ENCODE measurements at regions not wholly inside any gene's neighbourhood (a gene's known extent, or its start where the extent isn't known, plus 50 kb on each side); places are given as distances from the start of the nearest gene placed in this dataset.
"Not testable (repeated sequence)": the region's sequence is repeated elsewhere in the genome, so short reads cannot be mapped to it uniquely, and the experiment has no call there.

DNA sequence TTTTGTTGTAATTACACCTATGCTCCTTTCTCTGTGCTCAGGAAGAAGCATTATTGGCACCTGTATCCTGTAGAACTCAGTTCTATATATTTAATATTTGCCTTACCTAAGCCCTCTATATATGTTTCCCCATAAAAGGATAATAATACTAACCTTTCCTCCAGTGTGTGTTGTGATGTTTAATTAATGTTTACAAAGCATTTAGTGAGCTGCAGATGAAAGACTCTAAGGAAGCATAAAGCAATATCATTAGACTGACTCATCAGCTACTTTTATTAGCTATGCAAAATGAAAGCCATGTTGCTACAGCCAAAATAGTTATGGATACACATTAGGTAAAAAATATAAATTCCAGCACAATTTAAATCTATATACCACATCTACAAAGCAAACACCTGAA is 93.6 kb upstream of the PTPN13 start:
- peak overlapping the region; percentile 98 for H3K27ac ChIP-seq

DNA sequence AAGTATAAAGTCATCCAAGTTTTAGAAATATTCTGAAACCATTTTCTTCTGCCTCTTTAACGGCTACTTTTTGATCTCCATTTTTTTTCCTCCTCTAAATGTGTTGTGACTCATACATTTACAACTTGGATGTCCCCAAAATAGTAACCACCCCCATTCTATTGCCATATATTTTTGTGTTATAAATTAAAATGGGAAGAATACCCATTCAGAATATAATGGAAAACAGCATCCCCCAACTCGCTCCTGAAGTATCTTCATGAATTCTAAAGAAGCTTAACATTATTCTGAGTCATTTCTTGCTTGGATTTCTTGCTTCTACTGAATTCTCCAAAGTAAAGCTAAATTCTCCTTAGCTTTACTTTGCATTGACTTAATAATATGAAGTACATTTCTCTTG is 92.0 kb upstream of the PTPN13 start:
- Histone ChIP-seq H3K27ac (no peak overlapping the region), H3K9ac (ENCODE audit: insufficient read length) (no peak overlapping the region), H3K4me3 (no peak overlapping the region), H3K9me3 (ENCODE audit: low read depth, low read length) (no peaks in the 10 kb centered on the region), H3K36me3 (ENCODE audit: insufficient read depth, low read length) (no peaks in the 10 kb centered on the region; the same call in 1 of the 2 replicates)
- no peak for DNase-seq (ENCODE audit: low read depth, low spot score)
- TF ChIP-seq POLR2AphosphoS5 (IDR thresholded peaks at IDR 0.05; ENCODE audit: borderline replicate concordance, low read depth, low read length) (no peak), EZH2 (IDR thresholded peaks at IDR 0.05) (no peak), FOXP2 (optimal IDR thresholded peaks at IDR 0.05; ENCODE audit: control extremely low read depth, extremely low read length, insufficient read depth) (no peak)

More for the DNA sequence above, 93.6 kb upstream of the PTPN13 start:
- TF ChIP-seq FOXP2 (optimal IDR thresholded peaks at IDR 0.05; ENCODE audit: control extremely low read depth, extremely low read length, insufficient read depth) (no peak), EZH2 (IDR thresholded peaks at IDR 0.05) (no peak), POLR2AphosphoS5 (IDR thresholded peaks at IDR 0.05; ENCODE audit: borderline replicate concordance, low read depth, low read length) (no peak)
- peak overlapping the region; percentile 58 for H3K9ac ChIP-seq (ENCODE audit: insufficient read length)
- no peaks in the 10 kb centered on the region; the same call in 1 of the 2 replicates for H3K36me3 ChIP-seq (ENCODE audit: insufficient read depth, low read length)
- DNase-seq (ENCODE audit: low read depth, low spot score) = no peak
- H3K9me3 ChIP-seq (ENCODE audit: low read depth, low read length) = no peaks in the 10 kb centered on the region
- H3K4me3 ChIP-seq = no peak overlapping the region

DNA sequence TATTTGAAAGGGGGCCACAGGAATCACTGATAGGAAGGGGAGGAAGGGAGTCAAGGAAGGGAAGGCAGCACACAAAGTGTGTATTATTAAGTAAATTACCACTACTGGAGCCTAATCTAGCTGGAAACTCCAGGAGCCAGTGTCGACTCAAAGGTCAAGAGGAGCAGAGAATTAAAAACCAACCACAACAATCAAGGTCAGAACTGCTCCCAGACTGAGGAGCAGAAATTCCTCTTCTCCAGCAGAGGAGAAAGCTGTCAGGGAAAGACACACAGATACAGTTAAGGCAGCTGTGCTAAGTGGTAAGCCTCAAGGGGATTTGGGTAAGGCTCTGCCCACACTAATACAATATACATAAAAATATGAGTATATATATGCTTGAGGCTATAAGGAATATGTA is 87.5 kb upstream of the PTPN13 start:
- peak overlapping the region; percentile 31 for H3K9ac ChIP-seq (ENCODE audit: insufficient read length)
- no peaks in the 10 kb centered on the region for H3K9me3 ChIP-seq (ENCODE audit: low read depth, low read length)
- TF ChIP-seq FOXP2 (optimal IDR thresholded peaks at IDR 0.05; ENCODE audit: control extremely low read depth, extremely low read length, insufficient read depth) (no peak), EZH2 (IDR thresholded peaks at IDR 0.05) (no peak), POLR2AphosphoS5 (IDR thresholded peaks at IDR 0.05; ENCODE audit: borderline replicate concordance, low read depth, low read length) (no peak)
- no peaks in the 10 kb centered on the region; the same call in 1 of the 2 replicates for H3K36me3 ChIP-seq (ENCODE audit: insufficient read depth, low read length)
- peak overlapping the region; percentile 86 for H3K27ac ChIP-seq
- H3K4me3 ChIP-seq = peak overlapping the region; percentile 9; the same call in 1 of the 2 replicates
- no peak for DNase-seq (ENCODE audit: low read depth, low spot score)

DNA sequence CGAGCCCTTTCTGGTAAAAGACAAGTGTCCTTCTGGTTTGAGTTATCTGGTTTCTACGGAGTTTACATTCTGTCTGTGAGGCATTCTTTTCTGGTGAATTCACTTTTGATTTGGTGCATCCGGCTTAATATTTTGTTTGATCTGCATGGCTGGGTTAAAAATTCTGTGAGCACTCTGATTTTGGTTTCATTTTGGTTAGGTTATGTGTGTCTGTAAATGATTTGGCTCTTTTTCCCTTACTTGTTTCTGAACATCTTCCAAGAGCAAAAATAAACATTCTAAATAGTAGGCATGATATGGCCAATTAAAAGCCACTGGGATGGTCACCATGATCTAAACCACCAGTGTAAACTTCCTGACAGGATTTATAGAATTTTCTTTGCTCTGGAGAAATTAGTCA is 85.7 kb upstream of the PTPN13 start:
- H3K27ac ChIP-seq = peak overlapping the region; percentile 68
- no peak for TF ChIP-seq FOXP2 (optimal IDR thresholded peaks at IDR 0.05; ENCODE audit: control extremely low read depth, extremely low read length, insufficient read depth)
- no peak for TF ChIP-seq EZH2 (IDR thresholded peaks at IDR 0.05)
- no peak for TF ChIP-seq POLR2AphosphoS5 (IDR thresholded peaks at IDR 0.05; ENCODE audit: borderline replicate concordance, low read depth, low read length)
- DNase-seq (ENCODE audit: low read depth, low spot score) = no peak
- peak overlapping the region; percentile 11 for H3K9ac ChIP-seq (ENCODE audit: insufficient read length)
- peak overlapping the region; percentile 34 for H3K4me3 ChIP-seq
- H3K9me3 ChIP-seq (ENCODE audit: low read depth, low read length) = no peaks in the 10 kb centered on the region
- H3K36me3 ChIP-seq (ENCODE audit: insufficient read depth, low read length) = no peaks in the 10 kb centered on the region

DNA sequence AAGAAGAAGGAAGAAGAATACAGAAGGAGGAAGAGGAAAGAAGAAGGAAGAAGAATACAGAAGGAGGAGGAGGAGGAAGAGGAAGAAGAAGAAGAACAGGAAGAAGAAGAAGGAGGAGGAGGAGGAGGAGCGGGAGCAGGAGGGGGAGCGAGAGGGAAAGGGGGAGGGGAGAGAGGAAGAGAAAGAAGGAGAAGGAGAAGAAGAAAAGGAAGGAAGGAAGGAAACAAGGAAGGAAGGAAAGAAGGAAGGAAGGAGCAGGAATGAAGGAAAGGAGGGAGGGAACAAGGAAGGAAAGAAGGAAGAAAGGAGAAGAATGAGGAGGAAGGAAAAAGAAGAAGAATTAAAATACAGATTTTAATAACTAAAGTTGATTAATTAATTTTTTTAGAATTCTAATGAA is 82.5 kb upstream of the PTPN13 start:
- H3K9me3 ChIP-seq (ENCODE audit: low read depth, low read length) = 0 out of 2 replicates have a peak, but pooled peaks cover 6% of the 10 kb centered on the region
- H3K4me3 ChIP-seq = no peak overlapping the region
- no peak overlapping the region for H3K9ac ChIP-seq (ENCODE audit: insufficient read length)
- no peak for DNase-seq (ENCODE audit: low read depth, low spot score)
- no peak overlapping the region for H3K27ac ChIP-seq
- no peaks in the 10 kb centered on the region for H3K36me3 ChIP-seq (ENCODE audit: insufficient read depth, low read length)
- TF ChIP-seq POLR2AphosphoS5 (IDR thresholded peaks at IDR 0.05; ENCODE audit: borderline replicate concordance, low read depth, low read length) (no peak), FOXP2 (optimal IDR thresholded peaks at IDR 0.05; ENCODE audit: control extremely low read depth, extremely low read length, insufficient read depth) (no peak), EZH2 (IDR thresholded peaks at IDR 0.05) (no peak)

DNA sequence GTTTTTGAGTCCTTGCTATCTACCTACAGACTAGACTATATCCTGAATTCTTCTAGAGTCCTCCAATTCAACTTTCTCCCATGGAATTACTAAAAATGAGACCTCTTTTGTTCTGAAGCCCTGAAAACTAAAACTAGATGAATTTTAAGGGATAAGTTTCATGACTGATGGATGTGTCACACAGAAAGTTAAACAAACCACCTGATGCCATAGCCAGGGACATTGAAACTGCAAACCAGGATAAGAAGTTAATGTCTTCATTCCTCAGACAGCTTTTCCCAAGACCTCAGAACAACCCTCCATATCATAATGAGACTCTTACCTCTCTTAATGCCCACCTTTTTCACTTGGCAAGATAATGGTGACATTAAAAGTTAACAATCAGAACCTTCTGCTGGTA is 81.5 kb upstream of the PTPN13 start:
- TF ChIP-seq EZH2 (IDR thresholded peaks at IDR 0.05) (no peak), FOXP2 (optimal IDR thresholded peaks at IDR 0.05; ENCODE audit: control extremely low read depth, extremely low read length, insufficient read depth) (no peak), POLR2AphosphoS5 (IDR thresholded peaks at IDR 0.05; ENCODE audit: borderline replicate concordance, low read depth, low read length) (no peak)
- DNase-seq (ENCODE audit: low read depth, low spot score) = no peak
- no peak overlapping the region for H3K4me3 ChIP-seq
- no peak overlapping the region for H3K27ac ChIP-seq
- H3K9ac ChIP-seq (ENCODE audit: insufficient read length) = no peak overlapping the region
- H3K9me3 ChIP-seq (ENCODE audit: low read depth, low read length) = 0 out of 2 replicates have a peak, but pooled peaks cover 7% of the 10 kb centered on the region
- H3K36me3 ChIP-seq (ENCODE audit: insufficient read depth, low read length) = no peaks in the 10 kb centered on the region

DNA sequence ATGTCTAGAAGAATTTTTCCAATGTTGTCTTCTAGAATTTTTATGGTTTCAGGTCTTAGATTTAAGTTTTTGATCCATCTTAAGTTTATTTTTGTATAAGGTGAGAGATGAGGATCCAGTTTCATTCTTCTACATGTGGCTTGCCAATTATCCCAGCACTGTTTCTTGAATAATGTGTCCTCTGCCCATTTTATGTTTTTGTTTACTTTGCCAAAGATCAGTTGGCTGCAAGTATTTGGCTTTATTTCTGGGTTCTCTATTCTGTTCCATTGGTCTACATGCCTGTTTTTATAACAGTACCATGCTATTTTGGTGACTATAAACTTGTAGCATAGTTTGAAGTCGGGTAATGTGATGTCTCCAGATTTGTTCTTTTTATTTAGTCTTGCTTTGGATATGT is 78.2 kb upstream of the PTPN13 start:
- H3K9ac ChIP-seq (ENCODE audit: insufficient read length); H3K27ac ChIP-seq; H3K4me3 ChIP-seq; H3K36me3 ChIP-seq (ENCODE audit: insufficient read depth, low read length); DNase-seq (ENCODE audit: low read depth, low spot score): not testable (repeated sequence)
- peaks cover 11% of the 10 kb centered on the region for H3K9me3 ChIP-seq (ENCODE audit: low read depth, low read length)

DNA sequence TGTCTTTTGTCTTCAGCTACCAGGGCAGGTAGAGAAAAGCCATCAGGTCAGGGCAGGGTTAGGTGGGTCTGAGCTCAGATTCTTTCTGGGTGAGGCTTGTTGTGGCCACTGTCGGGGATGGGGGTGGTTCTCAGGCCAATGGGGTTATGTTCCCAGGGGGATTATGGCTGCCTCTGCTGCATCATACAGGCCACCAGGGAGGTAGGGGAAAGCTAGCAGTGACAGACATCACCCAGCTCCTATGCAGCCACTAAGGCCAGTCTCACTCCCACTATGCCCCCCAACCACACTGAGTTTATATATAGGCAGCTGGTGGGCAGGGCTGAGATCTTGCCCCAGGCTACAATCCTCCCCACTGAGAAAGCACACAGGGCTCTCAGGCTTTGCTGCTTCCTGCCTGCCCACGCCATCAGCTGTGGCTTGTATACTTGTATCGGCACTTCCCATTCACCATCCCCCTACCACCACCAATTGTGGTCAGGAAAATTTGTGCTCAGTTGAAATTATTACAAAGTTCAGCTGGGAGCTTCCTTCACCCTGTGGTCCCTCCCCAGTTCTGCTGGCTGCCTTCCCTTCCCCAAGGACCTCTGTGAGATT is 72.6 kb upstream of the PTPN13 start:
- Histone ChIP-seq H3K4me3 (0 out of 2 replicates have a peak overlapping the region, but pooled peaks have one; percentile 4), H3K36me3 (ENCODE audit: insufficient read depth, low read length) (no peaks in the 10 kb centered on the region), H3K9ac (ENCODE audit: insufficient read length) (no peak overlapping the region), H3K9me3 (ENCODE audit: low read depth, low read length) (peaks cover 10% of the 10 kb centered on the region), H3K27ac (0 out of 2 replicates have a peak overlapping the region, but pooled peaks have one; percentile 10)
- no peak for TF ChIP-seq FOXP2 (optimal IDR thresholded peaks at IDR 0.05; ENCODE audit: control extremely low read depth, extremely low read length, insufficient read depth)
- TF ChIP-seq POLR2AphosphoS5 (IDR thresholded peaks at IDR 0.05; ENCODE audit: borderline replicate concordance, low read depth, low read length) = no peak; the same call in 1 of the 2 replicates
- TF ChIP-seq EZH2 (IDR thresholded peaks at IDR 0.05) = no peak
- peak; percentile 60 for DNase-seq (ENCODE audit: low read depth, low spot score)

DNA sequence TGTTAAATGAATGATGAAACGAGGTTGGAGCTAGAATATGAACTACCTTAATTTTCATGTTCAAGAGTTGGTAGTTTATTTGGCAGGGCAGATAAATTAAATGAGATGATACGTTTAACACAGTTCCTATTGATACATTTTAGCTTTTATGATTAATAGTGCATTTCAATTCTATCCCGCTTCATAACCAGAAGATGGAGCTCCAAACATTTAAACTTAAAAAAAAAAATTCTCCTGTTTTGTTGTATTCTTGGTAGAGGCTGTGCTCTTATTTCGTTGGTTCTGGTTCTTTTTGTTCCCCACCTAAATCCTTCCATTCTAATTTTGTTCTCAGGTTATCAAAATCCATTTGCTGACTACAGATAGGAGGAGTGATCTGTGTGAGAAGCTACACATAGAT is 71.8 kb upstream of the PTPN13 start:
- TF ChIP-seq POLR2AphosphoS5 (IDR thresholded peaks at IDR 0.05; ENCODE audit: borderline replicate concordance, low read depth, low read length) = no peak
- no peak for TF ChIP-seq EZH2 (IDR thresholded peaks at IDR 0.05)
- TF ChIP-seq FOXP2 (optimal IDR thresholded peaks at IDR 0.05; ENCODE audit: control extremely low read depth, extremely low read length, insufficient read depth) = no peak
- peaks cover 8% of the 10 kb centered on the region for H3K9me3 ChIP-seq (ENCODE audit: low read depth, low read length)
- H3K9ac ChIP-seq (ENCODE audit: insufficient read length) = no peak overlapping the region
- no peak overlapping the region for H3K4me3 ChIP-seq
- no peaks in the 10 kb centered on the region for H3K36me3 ChIP-seq (ENCODE audit: insufficient read depth, low read length)
- 0 out of 2 replicates have a peak overlapping the region, but pooled peaks have one; percentile 10 for H3K27ac ChIP-seq
- no peak for DNase-seq (ENCODE audit: low read depth, low spot score)
